ENCODE measurements at regions not wholly inside any gene's neighbourhood (a gene's known extent, or its start where the extent isn't known, plus 50 kb on each side); places are given as distances from the start of the nearest gene placed in this dataset.

- TF ChIP-seq, protein P1, sequence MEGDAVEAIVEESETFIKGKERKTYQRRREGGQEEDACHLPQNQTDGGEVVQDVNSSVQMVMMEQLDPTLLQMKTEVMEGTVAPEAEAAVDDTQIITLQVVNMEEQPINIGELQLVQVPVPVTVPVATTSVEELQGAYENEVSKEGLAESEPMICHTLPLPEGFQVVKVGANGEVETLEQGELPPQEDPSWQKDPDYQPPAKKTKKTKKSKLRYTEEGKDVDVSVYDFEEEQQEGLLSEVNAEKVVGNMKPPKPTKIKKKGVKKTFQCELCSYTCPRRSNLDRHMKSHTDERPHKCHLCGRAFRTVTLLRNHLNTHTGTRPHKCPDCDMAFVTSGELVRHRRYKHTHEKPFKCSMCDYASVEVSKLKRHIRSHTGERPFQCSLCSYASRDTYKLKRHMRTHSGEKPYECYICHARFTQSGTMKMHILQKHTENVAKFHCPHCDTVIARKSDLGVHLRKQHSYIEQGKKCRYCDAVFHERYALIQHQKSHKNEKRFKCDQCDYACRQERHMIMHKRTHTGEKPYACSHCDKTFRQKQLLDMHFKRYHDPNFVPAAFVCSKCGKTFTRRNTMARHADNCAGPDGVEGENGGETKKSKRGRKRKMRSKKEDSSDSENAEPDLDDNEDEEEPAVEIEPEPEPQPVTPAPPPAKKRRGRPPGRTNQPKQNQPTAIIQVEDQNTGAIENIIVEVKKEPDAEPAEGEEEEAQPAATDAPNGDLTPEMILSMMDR (IDR thresholded peaks at IDR 0.05; ENCODE audit: control extremely low read depth, extremely low read depth) = no peak
- H3K4me1 ChIP-seq (ENCODE audit: control insufficient read depth in 5 of 5, insufficient read depth in 5 of 5, low read length in 5 of 5) = peaks cover 0 to 6% (median 0%) of the 10 kb centered on the region in 5 donors
- WGBS, 2 donors = 95 to 96% methylated on average over 3 of the region's 3 CpGs
- DNase-seq (no peak), ATAC-seq (ENCODE audit: insufficient read depth, low FRiP score) (no peak)
- no peaks in the 10 kb centered on the region for H3K36me3 ChIP-seq (ENCODE audit: control insufficient read depth in 4 of 4, insufficient read depth in 4 of 4, low read length in 4 of 4)
- no peak overlapping the region for H3K9ac ChIP-seq (ENCODE audit: insufficient read depth in 1 of 2, low read length in 2 of 2)
- no peaks in the 10 kb centered on the region for H3K27me3 ChIP-seq (ENCODE audit: control insufficient read depth in 3 of 3, insufficient read depth in 3 of 3, low read length in 2 of 3)
- H3K9me3 ChIP-seq (ENCODE audit: control insufficient read depth in 4 of 4, insufficient read depth in 3 of 4, low read length in 3 of 4) = no peaks in the 10 kb centered on the region
- no peak overlapping the region for H3K4me3 ChIP-seq
- no peak overlapping the region for H3K27ac ChIP-seq (ENCODE audit: low read depth in 1 of 2, low read length in 1 of 2)
These were observed 110.7 kb upstream of the NABP1 start for GRCh38 chr2:191567206-191567605.

DNA sequence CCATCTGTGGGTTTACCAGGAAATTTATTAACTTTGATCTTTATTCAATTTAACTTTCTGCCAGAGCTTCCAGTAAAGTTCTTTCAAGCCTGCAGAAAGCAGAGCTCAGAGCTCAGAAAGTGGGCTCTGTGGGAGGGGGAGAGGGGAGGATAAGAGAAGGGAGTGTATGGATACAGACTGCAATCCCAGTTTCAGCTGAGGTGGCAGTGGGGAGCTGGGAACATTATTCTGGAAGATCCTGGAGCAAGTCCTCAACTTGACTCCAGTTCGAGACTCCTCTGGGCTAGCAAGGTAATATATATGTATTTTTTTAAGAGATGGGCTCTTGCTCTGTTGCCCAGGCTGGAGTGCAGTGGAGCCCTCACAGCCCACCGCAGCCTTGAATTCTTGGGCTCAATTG is 108.9 kb upstream of the NABP1 start:
- ATAC-seq (ENCODE audit: insufficient read depth, low FRiP score) (no peak), DNase-seq (no peak)
- Histone ChIP-seq H3K9me3 (ENCODE audit: control insufficient read depth in 4 of 4, insufficient read depth in 3 of 4, low read length in 3 of 4) (no peaks in the 10 kb centered on the region), H3K4me1 (ENCODE audit: control insufficient read depth in 5 of 5, insufficient read depth in 5 of 5, low read length in 5 of 5) (peaks cover 0 to 6% (median 0%) of the 10 kb centered on the region in 5 donors), H3K9ac (ENCODE audit: insufficient read depth in 1 of 2, low read length in 2 of 2) (no peak overlapping the region), H3K36me3 (ENCODE audit: control insufficient read depth in 4 of 4, insufficient read depth in 4 of 4, low read length in 4 of 4) (no peaks in the 10 kb centered on the region), H3K4me3 (no peak overlapping the region), H3K27ac (ENCODE audit: low read depth in 1 of 2, low read length in 1 of 2) (no peak overlapping the region), H3K27me3 (ENCODE audit: control insufficient read depth in 3 of 3, insufficient read depth in 3 of 3, low read length in 2 of 3) (no peaks in the 10 kb centered on the region)
- TF ChIP-seq, protein P1 (IDR thresholded peaks at IDR 0.05; ENCODE audit: control extremely low read depth, extremely low read depth) = no peak
- 95 to 98% methylated on average over 2 of the region's 2 CpGs for WGBS, 2 donors

DNA sequence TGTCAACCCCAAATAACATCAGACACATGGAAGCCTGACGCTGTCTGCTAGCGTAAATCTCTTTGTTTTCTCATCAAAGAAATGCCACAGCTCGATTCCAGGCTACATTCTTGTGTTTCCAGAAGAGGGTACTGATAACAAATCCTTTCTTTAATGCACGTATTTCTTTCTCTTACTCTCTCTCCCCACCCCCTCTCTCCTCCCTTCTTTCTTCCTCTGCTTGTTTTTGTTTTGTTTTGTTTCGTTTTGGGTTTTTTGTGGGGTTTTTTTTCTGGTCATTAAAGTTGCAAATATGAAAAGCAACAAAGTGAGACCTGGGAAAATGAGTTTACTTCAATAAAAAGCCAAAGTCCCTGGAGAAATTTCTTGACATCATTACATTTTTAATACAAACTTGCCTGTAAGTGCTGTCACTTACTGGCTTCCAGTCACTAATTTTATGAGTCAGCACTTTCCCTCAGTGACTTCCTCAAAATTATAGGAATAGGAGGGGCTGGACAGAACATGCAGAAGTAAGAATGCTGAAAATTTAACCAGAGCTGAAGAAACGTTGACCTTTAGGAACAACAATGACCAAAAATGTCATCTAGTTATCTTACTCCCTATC is 106.7 kb upstream of the NABP1 start:
- TF ChIP-seq, protein P1 (IDR thresholded peaks at IDR 0.05; ENCODE audit: control extremely low read depth, extremely low read depth) = no peak
- H3K4me1 ChIP-seq (ENCODE audit: control insufficient read depth in 5 of 5, insufficient read depth in 5 of 5, low read length in 5 of 5) = peaks cover 0 to 6% (median 0%) of the 10 kb centered on the region in 5 donors
- no peaks in the 10 kb centered on the region for H3K27me3 ChIP-seq (ENCODE audit: control insufficient read depth in 3 of 3, insufficient read depth in 3 of 3, low read length in 2 of 3)
- no peaks in the 10 kb centered on the region for H3K36me3 ChIP-seq (ENCODE audit: control insufficient read depth in 4 of 4, insufficient read depth in 4 of 4, low read length in 4 of 4)
- 7 to 21% methylated on average over 6 of the region's 6 CpGs for WGBS, 2 donors
- H3K4me3 ChIP-seq = no peak overlapping the region
- H3K9me3 ChIP-seq (ENCODE audit: control insufficient read depth in 4 of 4, insufficient read depth in 3 of 4, low read length in 3 of 4) = no peaks in the 10 kb centered on the region
- ATAC-seq (ENCODE audit: insufficient read depth, low FRiP score) = peak; percentile 78
- no peak overlapping the region for H3K27ac ChIP-seq (ENCODE audit: low read depth in 1 of 2, low read length in 1 of 2)
- peak overlapping the region in 1 of 2 donors; percentile 55 for H3K9ac ChIP-seq (ENCODE audit: insufficient read depth in 1 of 2, low read length in 2 of 2)
- DNase-seq = peak; percentile 21 to 67 (median 46)

DNA sequence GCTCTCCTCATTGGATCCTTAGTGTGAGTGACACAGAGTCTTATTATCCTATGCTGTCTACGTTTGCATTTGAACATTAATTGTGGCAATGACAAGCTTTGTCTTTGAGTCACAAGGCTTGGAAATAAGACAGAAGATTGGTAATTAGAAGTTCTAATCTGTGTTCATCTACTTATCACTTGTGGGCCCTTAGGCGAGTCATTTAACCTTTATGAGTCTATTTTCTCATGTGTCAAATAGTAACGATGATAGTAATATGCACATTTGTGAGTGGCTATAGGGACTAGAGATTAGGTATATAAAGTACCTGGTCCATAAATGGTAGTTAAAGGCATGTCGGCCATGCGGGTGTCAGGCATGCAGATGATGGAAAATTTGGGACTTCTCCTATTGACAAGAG is 105.6 kb upstream of the NABP1 start:
- WGBS, 2 donors = 93 to 95% methylated on average over 5 of the region's 5 CpGs
- no peak for ATAC-seq (ENCODE audit: insufficient read depth, low FRiP score)

More for the DNA sequence above, 105.6 kb upstream of the NABP1 start:
- peaks cover 0 to 6% (median 0%) of the 10 kb centered on the region in 5 donors for H3K4me1 ChIP-seq (ENCODE audit: control insufficient read depth in 5 of 5, insufficient read depth in 5 of 5, low read length in 5 of 5)
- no peaks in the 10 kb centered on the region for H3K9me3 ChIP-seq (ENCODE audit: control insufficient read depth in 4 of 4, insufficient read depth in 3 of 4, low read length in 3 of 4)
- H3K27me3 ChIP-seq (ENCODE audit: control insufficient read depth in 3 of 3, insufficient read depth in 3 of 3, low read length in 2 of 3) = no peaks in the 10 kb centered on the region
- TF ChIP-seq, protein P1 (IDR thresholded peaks at IDR 0.05; ENCODE audit: control extremely low read depth, extremely low read depth) = no peak
- no peaks in the 10 kb centered on the region for H3K36me3 ChIP-seq (ENCODE audit: control insufficient read depth in 4 of 4, insufficient read depth in 4 of 4, low read length in 4 of 4)
- no peak overlapping the region for H3K27ac ChIP-seq (ENCODE audit: low read depth in 1 of 2, low read length in 1 of 2)
- no peak overlapping the region for H3K9ac ChIP-seq (ENCODE audit: insufficient read depth in 1 of 2, low read length in 2 of 2)
- no peak for DNase-seq
- no peak overlapping the region for H3K4me3 ChIP-seq
